SK-N-MC (cell line): ENCODE measurements at regions not wholly inside any gene's neighbourhood (a gene's known extent, or its start where the extent isn't known, plus 50 kb on each side); places are given as distances from the start of the nearest gene placed in this dataset.

Experiments used
- EZH2 ChIP-seq: fragments of 200-600 bp; sonication (generic); IDR thresholded peaks from one replicate; pipeline ENCODE4 v1.6.1; 2017; ENCODE audit warnings: antibody characterized with exemption
- FOXP2 ChIP-seq: optimal IDR thresholded peaks from 2 replicates; pipeline ENCODE3; 2011; ENCODE audit warnings: mild to moderate bottlenecking, moderate library complexity; ENCODE audit not compliant: insufficient read depth; ENCODE audit errors: extremely low read length, control extremely low read depth

GRCh38 chr6:9620263-9620662, 794.6 kb downstream of the TFAP2A start:
- TF ChIP-seq EZH2: no peak
- no peak for TF ChIP-seq FOXP2
